ENCODE measurements at regions not wholly inside any gene's neighbourhood (a gene's known extent, or its start where the extent isn't known, plus 50 kb on each side); places are given as distances from the start of the nearest gene placed in this dataset.

- DNase-seq (ENCODE audit: insufficient read length, low spot score) (no peak), FAIRE-seq (no peak)
- no peak for TF ChIP-seq POLR2A (IDR thresholded peaks at IDR 0.05; ENCODE audit: low read depth, low read length)
Observed at GRCh38 chr12:108462686-108463085, 52.4 kb upstream of the FICD start.

GRCh38 chr12:108461058-108461660 lies 53.9 kb upstream of the FICD start:
- DNase-seq (ENCODE audit: insufficient read length, low spot score): no peak
- TF ChIP-seq POLR2A (IDR thresholded peaks at IDR 0.05; ENCODE audit: low read depth, low read length): no peak
- no peak for FAIRE-seq

DNA sequence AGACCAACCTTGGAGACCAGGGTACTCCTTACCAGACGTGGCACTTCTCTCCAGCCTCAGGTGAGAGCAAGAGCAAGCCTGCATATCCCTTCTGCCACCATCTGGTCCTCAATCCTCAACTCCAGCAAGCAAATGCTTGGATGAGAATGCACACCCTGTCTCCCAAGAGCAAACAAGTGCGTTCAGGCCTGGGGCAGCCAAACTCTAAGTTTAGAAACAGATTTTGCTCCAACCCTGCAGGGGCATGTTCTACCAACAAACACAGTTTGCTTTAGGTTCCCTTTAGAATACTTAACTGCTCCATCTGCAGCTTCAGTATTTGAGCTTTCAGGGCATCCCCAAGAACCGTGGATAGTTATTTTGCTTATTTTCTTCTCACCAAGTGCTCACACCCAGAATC lies 55.9 kb upstream of the FICD start:
- DNase-seq (ENCODE audit: insufficient read length, low spot score): no peak
- no peak for FAIRE-seq
- TF ChIP-seq POLR2A (IDR thresholded peaks at IDR 0.05; ENCODE audit: low read depth, low read length): no peak

- no peak for TF ChIP-seq POLR2A (IDR thresholded peaks at IDR 0.05; ENCODE audit: low read depth, low read length)
- DNase-seq (ENCODE audit: insufficient read length, low spot score) (no peak), FAIRE-seq (no peak)
Observed at GRCh38 chr12:108457734-108458361, 57.2 kb upstream of the FICD start.

- DNase-seq (ENCODE audit: insufficient read length, low spot score) (peak; percentile 34), FAIRE-seq (peak; percentile 36)
- no peak for TF ChIP-seq POLR2A (IDR thresholded peaks at IDR 0.05; ENCODE audit: low read depth, low read length)
Observed at GRCh38 chr12:108457006-108457733, 57.9 kb upstream of the FICD start.

- no peak for FAIRE-seq
- no peak for DNase-seq (ENCODE audit: insufficient read length, low spot score)
- no peak for TF ChIP-seq POLR2A (IDR thresholded peaks at IDR 0.05; ENCODE audit: low read depth, low read length)
Observed at GRCh38 chr12:108455706-108456105, 59.4 kb upstream of the FICD start.

DNA sequence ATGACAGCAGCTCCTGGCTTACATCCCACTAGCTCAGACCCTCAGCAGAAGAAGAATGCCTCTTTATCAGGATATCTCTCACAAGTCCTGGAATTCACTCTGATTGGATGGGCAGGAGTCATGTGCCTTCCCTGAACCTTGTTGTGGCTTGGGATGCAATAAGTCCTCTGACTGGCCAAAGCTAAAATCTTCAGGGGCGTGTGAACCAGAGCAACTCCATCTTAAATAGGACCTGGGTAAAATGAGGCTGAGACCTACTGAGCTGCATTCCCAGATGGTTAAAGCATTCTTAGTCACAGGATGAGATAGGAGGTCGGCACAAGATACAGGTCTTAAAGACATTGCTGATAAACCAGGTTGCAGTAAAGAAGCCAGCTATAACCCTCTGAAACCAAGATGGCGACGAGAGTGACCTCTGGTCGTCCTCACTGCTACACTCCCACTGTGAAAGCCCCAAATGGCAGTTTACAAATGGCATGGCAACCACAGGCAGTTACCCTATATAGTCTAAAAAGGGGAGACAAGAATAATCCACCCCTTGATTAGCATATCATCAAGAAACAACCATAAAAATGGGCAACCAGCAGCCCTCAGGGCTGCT lies 60.4 kb upstream of the FICD start:
- FAIRE-seq (no peak), DNase-seq (ENCODE audit: insufficient read length, low spot score) (no peak)
- TF ChIP-seq POLR2A (IDR thresholded peaks at IDR 0.05; ENCODE audit: low read depth, low read length): no peak

DNA sequence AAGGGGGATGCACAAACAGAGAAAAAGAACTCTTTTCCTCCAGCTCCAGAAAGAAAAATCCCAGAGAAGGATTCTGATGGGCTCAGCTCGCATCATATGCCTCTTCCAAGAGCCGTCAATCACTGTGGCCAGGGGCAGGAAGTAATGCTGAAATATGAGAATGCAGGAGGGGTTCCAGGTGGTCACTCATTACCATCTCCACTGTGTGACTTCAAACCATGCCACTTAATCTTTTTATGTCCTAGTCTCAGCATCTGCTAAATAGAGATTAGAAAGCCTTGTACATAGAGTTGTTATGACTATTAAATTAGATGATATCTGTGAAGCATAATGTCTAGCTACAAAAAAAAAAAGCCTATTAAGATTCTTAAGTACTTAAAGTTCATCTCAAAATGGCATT lies 65.6 kb upstream of the FICD start:
- DNase-seq (ENCODE audit: insufficient read length, low spot score) (no peak), FAIRE-seq (no peak)
- TF ChIP-seq POLR2A (IDR thresholded peaks at IDR 0.05; ENCODE audit: low read depth, low read length): no peak

DNA sequence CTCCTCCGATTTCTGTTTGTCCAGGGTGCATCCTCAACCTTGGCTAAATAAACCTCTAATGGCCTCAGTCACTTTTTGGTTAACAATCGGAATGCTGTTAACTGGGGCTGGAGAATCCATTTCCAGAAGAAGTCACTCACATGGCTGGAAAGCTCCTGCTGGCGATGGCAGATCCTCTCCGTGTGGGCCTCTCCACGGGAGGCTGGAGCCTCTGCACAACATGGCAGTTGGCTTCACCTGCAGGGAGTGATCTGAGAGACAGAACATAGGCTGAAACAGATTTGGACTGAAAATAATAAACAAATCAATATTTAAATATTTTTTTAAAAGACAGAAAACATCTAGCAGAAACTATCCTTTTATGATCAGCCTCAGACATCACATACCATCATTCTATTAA lies 66.8 kb upstream of the FICD start:
- TF ChIP-seq POLR2A (IDR thresholded peaks at IDR 0.05; ENCODE audit: low read depth, low read length): no peak
- no peak for FAIRE-seq

GRCh38 chr12:108447168-108447832 lies 67.8 kb upstream of the FICD start:
- TF ChIP-seq POLR2A (IDR thresholded peaks at IDR 0.05; ENCODE audit: low read depth, low read length): no peak
- FAIRE-seq: no peak
- DNase-seq (ENCODE audit: insufficient read length, low spot score): no peak

More for the DNA sequence above, 66.8 kb upstream of the FICD start:
- no peak for DNase-seq (ENCODE audit: insufficient read length, low spot score)

DNA sequence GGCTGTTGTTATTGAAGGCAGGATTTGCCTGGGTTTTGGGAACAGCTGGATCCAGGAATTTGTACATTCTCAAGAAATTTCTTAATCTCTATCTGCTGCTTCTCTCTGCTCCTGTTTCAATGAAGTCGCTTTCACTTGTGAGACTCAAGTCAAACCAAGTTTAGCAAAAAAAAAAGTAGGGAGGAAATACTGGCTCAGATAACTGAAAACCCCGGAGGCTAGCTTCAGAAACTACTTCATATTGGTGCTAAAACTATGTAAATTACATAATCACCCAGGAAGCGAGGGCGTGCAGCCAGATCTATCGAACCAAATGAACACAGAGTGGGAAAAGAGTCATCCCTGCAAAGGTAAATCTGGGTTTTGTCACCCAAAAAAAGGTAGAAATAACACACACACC lies 68.3 kb upstream of the FICD start:
- FAIRE-seq: no peak
- TF ChIP-seq POLR2A (IDR thresholded peaks at IDR 0.05; ENCODE audit: low read depth, low read length): no peak
- no peak for DNase-seq (ENCODE audit: insufficient read length, low spot score)

DNA sequence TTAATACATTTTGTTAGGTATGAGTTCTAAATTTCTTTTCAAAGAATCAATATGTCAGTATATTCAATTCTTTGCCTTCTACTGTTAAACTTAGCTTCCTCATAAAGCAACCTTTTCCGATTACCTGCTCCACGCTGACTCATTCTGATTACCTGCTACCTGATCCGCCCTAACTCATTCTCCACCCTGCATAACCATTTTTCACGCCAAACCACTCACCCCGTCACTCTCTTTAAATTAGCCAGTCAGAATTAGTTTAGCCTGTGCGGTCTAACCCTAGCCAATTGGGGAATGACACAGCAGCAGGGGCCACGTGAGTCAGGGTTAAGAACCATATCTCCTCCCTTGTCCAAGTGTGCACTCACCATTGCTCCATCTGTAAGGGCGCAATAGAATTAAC lies 72.2 kb upstream of the FICD start:
- FAIRE-seq (no peak), DNase-seq (ENCODE audit: insufficient read length, low spot score) (no peak)
- no peak for TF ChIP-seq POLR2A (IDR thresholded peaks at IDR 0.05; ENCODE audit: low read depth, low read length)

GRCh38 chr12:108442067-108442466 lies 73.0 kb upstream of the FICD start:
- no peak for FAIRE-seq
- no peak for TF ChIP-seq POLR2A (IDR thresholded peaks at IDR 0.05; ENCODE audit: low read depth, low read length)
- DNase-seq (ENCODE audit: insufficient read length, low spot score): no peak

DNA sequence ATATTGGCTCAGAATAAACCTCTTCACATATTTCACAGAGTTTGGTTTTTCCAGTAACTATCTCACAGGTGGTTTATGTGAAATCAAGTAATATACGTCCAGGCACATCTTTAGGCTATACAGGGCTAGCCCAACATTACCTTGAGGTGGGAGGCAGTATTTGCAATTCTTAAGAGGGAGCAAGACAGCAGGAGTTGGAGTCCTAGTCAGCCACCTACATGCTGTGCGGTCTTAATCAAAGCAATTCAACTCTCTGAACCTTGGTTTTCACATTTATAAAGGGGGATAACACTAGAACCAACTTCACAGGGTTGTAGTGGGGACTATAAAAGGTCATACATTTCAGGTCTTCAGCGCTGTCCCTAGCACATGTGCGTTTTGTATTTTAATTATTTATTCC lies 73.5 kb upstream of the FICD start:
- no peak for DNase-seq (ENCODE audit: insufficient read length, low spot score)
- TF ChIP-seq POLR2A (IDR thresholded peaks at IDR 0.05; ENCODE audit: low read depth, low read length): no peak
- no peak for FAIRE-seq
